ENCODE measurements at regions not wholly inside any gene's neighbourhood (a gene's known extent, or its start where the extent isn't known, plus 50 kb on each side); places are given as distances from the start of the nearest gene placed in this dataset.

- TF ChIP-seq CTCF (IDR thresholded peaks at IDR 0.05; ENCODE audit: insufficient read depth, low read depth, low read length) (no peak), EZH2 (IDR thresholded peaks at IDR 0.05; ENCODE audit: insufficient read depth, low read length) (no peak)
These were observed 1065.9 kb upstream of the CITED2 start for GRCh38 chr6:140440223-140440835.
